ENCODE measurements at regions not wholly inside any gene's neighbourhood (a gene's known extent, or its start where the extent isn't known, plus 50 kb on each side); places are given as distances from the start of the nearest gene placed in this dataset.

GRCh38 chr3:66838704-66839103 is 159.4 kb upstream of the KBTBD8 start:
- TF ChIP-seq POLR2AphosphoS5 (IDR thresholded peaks at IDR 0.05; ENCODE audit: low read depth, low read length) (no peak), POLR2A (IDR thresholded peaks at IDR 0.05; ENCODE audit: low read depth, low read length) (no peak)

All from GM12892 (cell line).